Loucy (cell line): ENCODE measurements at regions not wholly inside any gene's neighbourhood (a gene's known extent, or its start where the extent isn't known, plus 50 kb on each side); places are given as distances from the start of the nearest gene placed in this dataset.

Experiments
- H2AFZ ChIP-seq: fragments of 200-600 bp; sonication (generic); 2 replicates; pipeline ENCODE4 v1.6.0; 2016; ENCODE audit warnings: antibody characterized with exemption, mild to moderate bottlenecking, low read length, moderate library complexity
- H3F3A ChIP-seq: fragments of 200-600 bp; 2 replicates; pipeline ENCODE4 v1.6.0; 2016; ENCODE audit warnings: antibody characterized with exemption, low read depth, mild to moderate bottlenecking
- H3K27me3 ChIP-seq: fragments of 200-600 bp; sonication (generic); 2 replicates; pipeline ENCODE4 v1.6.1; 2014; ENCODE audit warnings: low read length, mild to moderate bottlenecking; ENCODE audit not compliant: insufficient read depth, poor library complexity, severe bottlenecking
- H3K36me3 ChIP-seq: fragments of 200-600 bp; sonication (generic); 2 replicates; pipeline ENCODE4 v1.6.1; 2016; ENCODE audit warnings: low read length; ENCODE audit not compliant: insufficient read depth
- H3K4me1 ChIP-seq: fragments of 200-600 bp; sonication (generic); 2 replicates; pipeline ENCODE4 v1.5.1; 2014; ENCODE audit warnings: low read length, mild to moderate bottlenecking; ENCODE audit not compliant: insufficient read depth, poor library complexity, severe bottlenecking
- H3K4me2 ChIP-seq: fragments of 200-600 bp; sonication (generic); 2 replicates; pipeline ENCODE4 v1.6.0; 2014; ENCODE audit warnings: antibody characterized with exemption, low read length, low read depth, mild to moderate bottlenecking; ENCODE audit not compliant: poor library complexity, severe bottlenecking
- H3K4me3 ChIP-seq: fragments of 200-600 bp; sonication (generic); 2 replicates; pipeline ENCODE4 v1.5.1; 2014; ENCODE audit warnings: low read length, mild to moderate bottlenecking, mixed read lengths; ENCODE audit not compliant: poor library complexity, severe bottlenecking
- H3K79me2 ChIP-seq: fragments of 200-600 bp; sonication (generic); 2 replicates; pipeline ENCODE4 v1.6.1; 2014; ENCODE audit warnings: low read length; ENCODE audit not compliant: insufficient read depth
- H3K9ac ChIP-seq: fragments of 200-600 bp; sonication (generic); 2 replicates; pipeline ENCODE4 v1.6.0; 2014; ENCODE audit warnings: mild to moderate bottlenecking, low read depth, low read length, moderate library complexity; ENCODE audit not compliant: poor library complexity, severe bottlenecking
- H3K9me2 ChIP-seq: fragments of 200-600 bp; sonication (generic); replicated peaks from 2 replicates; pipeline ENCODE4 v1.6.1; 2016; ENCODE audit warnings: low read depth, low read length, mixed read lengths
- H3K9me3 ChIP-seq: fragments of 200-600 bp; sonication (generic); 2 replicates; pipeline ENCODE4 v1.6.1; 2014; ENCODE audit warnings: mild to moderate bottlenecking, antibody characterized with exemption, low read length, low read depth; ENCODE audit not compliant: insufficient read depth
- H4K20me1 ChIP-seq: fragments of 200-600 bp; sonication (generic); 2 replicates; pipeline ENCODE4 v1.6.0; 2014; ENCODE audit warnings: antibody characterized with exemption, low read length, mild to moderate bottlenecking; ENCODE audit not compliant: insufficient read depth, poor library complexity, severe bottlenecking
- CTCF ChIP-seq: fragments of 200-600 bp; sonication (generic); conservative IDR thresholded peaks from 2 replicates; pipeline ENCODE4 v1.5.1; 2014; ENCODE audit warnings: mild to moderate bottlenecking, antibody characterized with exemption, low read length
- EZH2phosphoT487 ChIP-seq: fragments of 200-600 bp; IDR thresholded peaks from 2 replicates; pipeline ENCODE4 v1.6.1; 2018; ENCODE audit warnings: antibody characterized with exemption, mild to moderate bottlenecking, moderate library complexity, borderline replicate concordance

GRCh38 chr22:22417495-22418162 is 90.9 kb downstream of the ZNF280B start:
- no peaks in the 10 kb centered on the region for H3K9me2 ChIP-seq
- H2AFZ ChIP-seq: no peak overlapping the region
- no peaks in the 10 kb centered on the region for H4K20me1 ChIP-seq
- no peak overlapping the region for H3K4me2 ChIP-seq
- peaks cover 8% of the 10 kb centered on the region for H3K27me3 ChIP-seq
- no peak overlapping the region for H3K9ac ChIP-seq
- H3K4me1 ChIP-seq: no peaks in the 10 kb centered on the region
- TF ChIP-seq CTCF (no peak), EZH2phosphoT487 (no peak)
- no peaks in the 10 kb centered on the region for H3F3A ChIP-seq
- no peak overlapping the region for H3K4me3 ChIP-seq
- H3K9me3 ChIP-seq: no peaks in the 10 kb centered on the region
- H3K79me2 ChIP-seq: no peaks in the 10 kb centered on the region
- H3K36me3 ChIP-seq: no peaks in the 10 kb centered on the region

DNA sequence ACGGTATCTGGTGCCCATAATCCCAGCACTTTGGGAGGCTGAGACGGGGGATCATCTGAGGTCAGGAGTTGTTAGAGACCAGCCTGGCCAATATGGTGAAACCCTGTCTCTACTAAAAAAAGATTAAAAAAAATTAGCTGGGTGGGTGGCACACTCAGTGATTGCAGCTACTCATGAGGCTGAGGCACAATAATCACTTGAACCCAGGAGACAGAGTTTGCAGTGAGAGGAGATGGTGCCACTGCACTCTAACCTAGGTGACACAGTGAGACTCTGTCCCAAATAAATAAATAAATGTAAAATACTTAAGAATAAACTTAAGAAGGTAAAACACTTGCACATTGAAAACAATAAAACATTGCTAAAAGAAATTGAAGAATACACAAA is 90.4 kb downstream of the ZNF280B start:
- Histone ChIP-seq H3K4me3 (no peak overlapping the region), H3F3A (no peaks in the 10 kb centered on the region), H2AFZ (no peak overlapping the region), H3K4me2 (no peak overlapping the region), H3K79me2 (no peaks in the 10 kb centered on the region), H3K4me1 (peaks cover 5% of the 10 kb centered on the region), H4K20me1 (no peaks in the 10 kb centered on the region), H3K27me3 (peaks cover 8% of the 10 kb centered on the region), H3K36me3 (no peaks in the 10 kb centered on the region), H3K9ac (no peak overlapping the region), H3K9me2 (no peaks in the 10 kb centered on the region), H3K9me3 (no peaks in the 10 kb centered on the region)
- TF ChIP-seq CTCF: no peak
- no peak for TF ChIP-seq EZH2phosphoT487

DNA sequence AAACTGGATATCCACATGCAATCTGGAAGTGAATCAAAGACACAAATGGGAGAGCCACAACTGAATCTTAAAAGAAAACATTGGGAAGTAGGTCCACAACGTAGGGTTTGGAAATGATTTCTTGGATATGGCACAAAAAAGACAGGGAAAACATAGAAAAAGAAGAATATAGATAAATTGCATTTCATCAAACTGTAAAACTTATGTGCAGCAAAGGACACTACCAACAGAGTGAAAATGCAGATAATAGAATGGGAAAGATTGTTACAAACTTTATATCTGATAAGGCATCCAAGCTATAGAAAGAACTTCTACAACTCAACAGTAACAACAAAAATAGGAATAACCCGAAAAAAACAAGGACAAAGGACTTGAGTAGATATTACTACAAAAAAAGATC is 89.6 kb downstream of the ZNF280B start:
- Histone ChIP-seq H3K36me3 (no peaks in the 10 kb centered on the region), H3K79me2 (no peaks in the 10 kb centered on the region), H3K9me3 (no peaks in the 10 kb centered on the region), H3F3A (no peaks in the 10 kb centered on the region), H3K27me3 (peaks cover 8% of the 10 kb centered on the region), H3K9me2 (no peaks in the 10 kb centered on the region), H2AFZ (no peak overlapping the region), H4K20me1 (no peaks in the 10 kb centered on the region), H3K4me2 (no peak overlapping the region), H3K4me3 (no peak overlapping the region), H3K9ac (no peak overlapping the region), H3K4me1 (peaks cover 6% of the 10 kb centered on the region)
- TF ChIP-seq CTCF (no peak), EZH2phosphoT487 (no peak)
